ENCODE measurements at regions not wholly inside any gene's neighbourhood (a gene's known extent, or its start where the extent isn't known, plus 50 kb on each side); places are given as distances from the start of the nearest gene placed in this dataset.

- ATAC-seq: no peak
- TF ChIP-seq CSDC2 (CRISPR knock-in tag; IDR thresholded peaks at IDR 0.05): no peak
These were observed 82.7 kb downstream of the DAD1 start for GRCh38 chr14:22506378-22506710.

GRCh38 chr14:22505697-22506377 is 83.2 kb downstream of the DAD1 start:
- no peak for ATAC-seq
- no peak for TF ChIP-seq RARB (CRISPR knock-in tag; IDR thresholded peaks at IDR 0.05)
- TF ChIP-seq PATZ1 (CRISPR knock-in tag; IDR thresholded peaks at IDR 0.05; ENCODE audit: borderline replicate concordance): no peak
- no peak for TF ChIP-seq PPARA (CRISPR knock-in tag; IDR thresholded peaks at IDR 0.05; ENCODE audit: borderline replicate concordance)
- TF ChIP-seq ZFP3 (CRISPR knock-in tag; IDR thresholded peaks at IDR 0.05): no peak
- TF ChIP-seq BACH2 (CRISPR knock-in tag; IDR thresholded peaks at IDR 0.05; ENCODE audit: borderline replicate concordance): no peak
- TF ChIP-seq ESRRG (CRISPR knock-in tag; IDR thresholded peaks at IDR 0.05): no peak
- TF ChIP-seq CSDC2 (CRISPR knock-in tag; IDR thresholded peaks at IDR 0.05): no peak
- TF ChIP-seq TSHZ2 (CRISPR knock-in tag; IDR thresholded peaks at IDR 0.05): no peak
- TF ChIP-seq ZNF8 (CRISPR knock-in tag; IDR thresholded peaks at IDR 0.05): no peak
- TF ChIP-seq POU6F1 (CRISPR knock-in tag; IDR thresholded peaks at IDR 0.05; ENCODE audit: borderline replicate concordance, low read depth): no peak
- no peak for TF ChIP-seq ZFP30 (CRISPR knock-in tag; IDR thresholded peaks at IDR 0.05)
- TF ChIP-seq ZNF70 (CRISPR knock-in tag; IDR thresholded peaks at IDR 0.05): no peak
- no peak for TF ChIP-seq CREB5 (CRISPR knock-in tag; IDR thresholded peaks at IDR 0.05; ENCODE audit: low read depth)
- TF ChIP-seq ISL1 (CRISPR knock-in tag; IDR thresholded peaks at IDR 0.05): no peak
- TF ChIP-seq TOX (CRISPR knock-in tag; IDR thresholded peaks at IDR 0.05; ENCODE audit: borderline replicate concordance): no peak

- no peak for ATAC-seq
- no peak for TF ChIP-seq ISL1 (CRISPR knock-in tag; IDR thresholded peaks at IDR 0.05)
- TF ChIP-seq PPARA (CRISPR knock-in tag; IDR thresholded peaks at IDR 0.05; ENCODE audit: borderline replicate concordance): no peak
- TF ChIP-seq TCF4 (CRISPR knock-in tag; IDR thresholded peaks at IDR 0.05; ENCODE audit: borderline replicate concordance): no peak
- TF ChIP-seq OSR1 (CRISPR knock-in tag; IDR thresholded peaks at IDR 0.05): no peak
- no peak for TF ChIP-seq ZNF70 (CRISPR knock-in tag; IDR thresholded peaks at IDR 0.05)
- TF ChIP-seq BACH2 (CRISPR knock-in tag; IDR thresholded peaks at IDR 0.05; ENCODE audit: borderline replicate concordance): no peak
- no peak for TF ChIP-seq ZNF565 (CRISPR knock-in tag; conservative IDR thresholded peaks at IDR 0.05; ENCODE audit: low read depth)
- no peak for TF ChIP-seq ESRRG (CRISPR knock-in tag; IDR thresholded peaks at IDR 0.05)
- no peak for TF ChIP-seq CSDC2 (CRISPR knock-in tag; IDR thresholded peaks at IDR 0.05)
- no peak for TF ChIP-seq RARB (CRISPR knock-in tag; IDR thresholded peaks at IDR 0.05)
- no peak for TF ChIP-seq PATZ1 (CRISPR knock-in tag; IDR thresholded peaks at IDR 0.05; ENCODE audit: borderline replicate concordance)
- no peak for TF ChIP-seq POU6F1 (CRISPR knock-in tag; IDR thresholded peaks at IDR 0.05; ENCODE audit: borderline replicate concordance, low read depth)
- TF ChIP-seq TOX (CRISPR knock-in tag; IDR thresholded peaks at IDR 0.05; ENCODE audit: borderline replicate concordance): no peak
- no peak for TF ChIP-seq ZC3H10 (CRISPR knock-in tag; IDR thresholded peaks at IDR 0.05)
- TF ChIP-seq CREB5 (CRISPR knock-in tag; IDR thresholded peaks at IDR 0.05; ENCODE audit: low read depth): no peak
- TF ChIP-seq ZNF8 (CRISPR knock-in tag; IDR thresholded peaks at IDR 0.05): no peak
- TF ChIP-seq ZFP3 (CRISPR knock-in tag; IDR thresholded peaks at IDR 0.05): no peak
- TF ChIP-seq ARNTL (CRISPR knock-in tag; IDR thresholded peaks at IDR 0.05; ENCODE audit: borderline replicate concordance, low read depth): no peak
- TF ChIP-seq ZFP30 (CRISPR knock-in tag; IDR thresholded peaks at IDR 0.05): no peak
- TF ChIP-seq GLIS3 (CRISPR knock-in tag; IDR thresholded peaks at IDR 0.05): no peak
These were observed 83.7 kb downstream of the DAD1 start for GRCh38 chr14:22505309-22505696.
